ENCODE measurements at regions not wholly inside any gene's neighbourhood (a gene's known extent, or its start where the extent isn't known, plus 50 kb on each side); places are given as distances from the start of the nearest gene placed in this dataset.

DNA sequence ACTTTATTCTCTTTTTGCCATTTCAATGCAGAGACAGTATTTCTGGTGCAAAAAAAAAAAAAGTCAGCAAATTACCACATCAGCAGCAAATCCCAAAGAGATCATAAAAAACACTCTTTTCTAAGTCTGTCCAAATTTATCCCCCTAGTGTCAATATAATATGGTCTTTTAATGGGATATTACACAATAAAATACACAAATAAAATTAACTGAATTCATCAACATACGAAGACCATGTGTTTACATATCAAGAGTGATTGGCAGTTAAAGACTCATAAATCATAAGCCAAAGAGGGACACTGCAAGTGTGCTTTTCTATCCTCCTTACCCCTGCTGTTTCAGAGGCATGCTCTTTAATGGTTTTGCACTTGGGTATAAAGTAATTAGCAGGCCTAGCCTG is 340.2 kb upstream of the DKK2 start:
- Histone ChIP-seq H3K9ac (ENCODE audit: insufficient read depth in 1 of 2, low read depth in 2 of 2, low read length in 2 of 2) (no peak overlapping the region), H3K4me2 (ENCODE audit: insufficient read depth, low read length) (no peak overlapping the region)

DNA sequence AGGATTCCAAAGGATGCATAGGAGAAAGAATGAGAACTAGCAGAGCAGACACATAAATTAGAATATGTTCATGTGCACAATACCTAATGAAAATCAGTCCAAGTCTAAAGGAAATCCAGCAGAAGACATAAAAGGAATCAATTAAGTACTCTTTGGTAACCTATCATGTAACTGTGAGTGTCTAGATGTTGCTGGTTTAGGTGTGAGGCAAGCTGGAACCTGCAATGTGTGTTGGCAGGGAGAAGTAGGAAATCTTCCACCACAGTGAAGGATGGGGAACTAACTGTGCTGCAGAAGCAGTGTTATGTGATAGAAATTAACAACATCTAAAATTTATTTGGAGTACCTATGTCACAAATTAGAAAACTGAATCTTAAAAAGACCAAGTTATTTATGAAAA is 330.8 kb upstream of the DKK2 start:
- Histone ChIP-seq H3K4me1 (replicated peaks in 1 of 2; ENCODE audit: control insufficient read depth in 2 of 2, insufficient read depth in 2 of 2, low read length in 2 of 2) (no peaks in the 10 kb centered on the region), H3K36me3 (ENCODE audit: control insufficient read depth, insufficient read depth, low read length) (no peaks in the 10 kb centered on the region), H3K27ac (ENCODE audit: extremely low read depth, low read depth, low read length) (no peak overlapping the region), H3K4me3 (no peak overlapping the region), H4K20me1 (replicated peaks; ENCODE audit: control insufficient read depth, insufficient read depth, low read length) (no peaks in the 10 kb centered on the region), H3K9me1 (ENCODE audit: control insufficient read depth, insufficient read depth, low read length) (no peaks in the 10 kb centered on the region), H3K9me3 (replicated peaks; ENCODE audit: control insufficient read depth, insufficient read depth, low read depth, low read length) (no peaks in the 10 kb centered on the region), H3K79me2 (ENCODE audit: control insufficient read depth, insufficient read depth, low read length) (no peaks in the 10 kb centered on the region), H3K9ac (ENCODE audit: insufficient read depth in 1 of 2, low read depth in 2 of 2, low read length in 2 of 2) (no peak overlapping the region), H3K4me2 (ENCODE audit: insufficient read depth, low read length) (no peak overlapping the region), H3K27me3 (ENCODE audit: control insufficient read depth in 2 of 2, insufficient read depth in 2 of 2, low read length in 2 of 2) (no peaks in the 10 kb centered on the region), H2AFZ (ENCODE audit: low read depth, low read length) (no peak overlapping the region)
- ATAC-seq: no peak
- no peak for DNase-seq (ENCODE audit: extremely low read depth in 1 of 4, low spot score in 3 of 4)
- intact Hi-C loops (cut with micrococcal nuclease): loop anchor here (10.0 kb wide), 1 partner anchor 368 kb away; no protein-coding TSS in a partner anchor
- ChIA-PET POLR2A (no interaction called here), CTCF (ENCODE audit: low intra/inter-chr PET ratio) (no interaction called here)
- no peak for FAIRE-seq
- in situ Hi-C loops (cut with MboI): no loop called here
- BruUV-seq (replicated peaks): no TSS peak
- TF ChIP-seq HNRNPL (IDR thresholded peaks at IDR 0.05; ENCODE audit: low read depth, low read length) (no peak), CEBPG (CRISPR knock-in tag; IDR thresholded peaks at IDR 0.05) (no peak), CEBPG (tag; conservative IDR thresholded peaks at IDR 0.05 in 1 of 2, IDR thresholded peaks at IDR 0.05 in 1 of 2) (no peak), SMAD2 (IDR thresholded peaks at IDR 0.05; ENCODE audit: low read depth, low read length) (no peak), ZFP30 (CRISPR knock-in tag; IDR thresholded peaks at IDR 0.05; ENCODE audit: borderline replicate concordance) (no peak), NFE2 (IDR thresholded peaks at IDR 0.05; ENCODE audit: low read depth) (no peak), LEF1 (IDR thresholded peaks at IDR 0.05) (no peak), ZC3H11A (IDR thresholded peaks at IDR 0.05; ENCODE audit: low read depth, low read length) (no peak), CTBP1 (IDR thresholded peaks at IDR 0.05; ENCODE audit: borderline replicate concordance) (no peak), SLC30A9 (CRISPR knock-in tag; IDR thresholded peaks at IDR 0.05) (no peak), ZNF57 (CRISPR knock-in tag; IDR thresholded peaks at IDR 0.05) (no peak)
- TF ChIP-seq, protein P1, sequence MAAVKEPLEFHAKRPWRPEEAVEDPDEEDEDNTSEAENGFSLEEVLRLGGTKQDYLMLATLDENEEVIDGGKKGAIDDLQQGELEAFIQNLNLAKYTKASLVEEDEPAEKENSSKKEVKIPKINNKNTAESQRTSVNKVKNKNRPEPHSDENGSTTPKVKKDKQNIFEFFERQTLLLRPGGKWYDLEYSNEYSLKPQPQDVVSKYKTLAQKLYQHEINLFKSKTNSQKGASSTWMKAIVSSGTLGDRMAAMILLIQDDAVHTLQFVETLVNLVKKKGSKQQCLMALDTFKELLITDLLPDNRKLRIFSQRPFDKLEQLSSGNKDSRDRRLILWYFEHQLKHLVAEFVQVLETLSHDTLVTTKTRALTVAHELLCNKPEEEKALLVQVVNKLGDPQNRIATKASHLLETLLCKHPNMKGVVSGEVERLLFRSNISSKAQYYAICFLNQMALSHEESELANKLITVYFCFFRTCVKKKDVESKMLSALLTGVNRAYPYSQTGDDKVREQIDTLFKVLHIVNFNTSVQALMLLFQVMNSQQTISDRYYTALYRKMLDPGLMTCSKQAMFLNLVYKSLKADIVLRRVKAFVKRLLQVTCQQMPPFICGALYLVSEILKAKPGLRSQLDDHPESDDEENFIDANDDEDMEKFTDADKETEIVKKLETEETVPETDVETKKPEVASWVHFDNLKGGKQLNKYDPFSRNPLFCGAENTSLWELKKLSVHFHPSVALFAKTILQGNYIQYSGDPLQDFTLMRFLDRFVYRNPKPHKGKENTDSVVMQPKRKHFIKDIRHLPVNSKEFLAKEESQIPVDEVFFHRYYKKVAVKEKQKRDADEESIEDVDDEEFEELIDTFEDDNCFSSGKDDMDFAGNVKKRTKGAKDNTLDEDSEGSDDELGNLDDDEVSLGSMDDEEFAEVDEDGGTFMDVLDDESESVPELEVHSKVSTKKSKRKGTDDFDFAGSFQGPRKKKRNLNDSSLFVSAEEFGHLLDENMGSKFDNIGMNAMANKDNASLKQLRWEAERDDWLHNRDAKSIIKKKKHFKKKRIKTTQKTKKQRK (IDR thresholded peaks at IDR 0.05; ENCODE audit: borderline replicate concordance, low read depth, low read length): no peak
- TF ChIP-seq, protein P2, sequence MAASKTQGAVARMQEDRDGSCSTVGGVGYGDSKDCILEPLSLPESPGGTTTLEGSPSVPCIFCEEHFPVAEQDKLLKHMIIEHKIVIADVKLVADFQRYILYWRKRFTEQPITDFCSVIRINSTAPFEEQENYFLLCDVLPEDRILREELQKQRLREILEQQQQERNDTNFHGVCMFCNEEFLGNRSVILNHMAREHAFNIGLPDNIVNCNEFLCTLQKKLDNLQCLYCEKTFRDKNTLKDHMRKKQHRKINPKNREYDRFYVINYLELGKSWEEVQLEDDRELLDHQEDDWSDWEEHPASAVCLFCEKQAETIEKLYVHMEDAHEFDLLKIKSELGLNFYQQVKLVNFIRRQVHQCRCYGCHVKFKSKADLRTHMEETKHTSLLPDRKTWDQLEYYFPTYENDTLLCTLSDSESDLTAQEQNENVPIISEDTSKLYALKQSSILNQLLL (CRISPR knock-in tag; IDR thresholded peaks at IDR 0.05; ENCODE audit: borderline replicate concordance): no peak

More for the DNA sequence above, 340.2 kb upstream of the DKK2 start:
- H3K4me3 ChIP-seq: no peak overlapping the region
- CTCF ChIA-PET (ENCODE audit: low intra/inter-chr PET ratio): no interaction called here
- H3K9me3 ChIP-seq (replicated peaks; ENCODE audit: control insufficient read depth, insufficient read depth, low read depth, low read length): no peaks in the 10 kb centered on the region
- H3K27ac ChIP-seq (ENCODE audit: extremely low read depth, low read depth, low read length): no peak overlapping the region
- FAIRE-seq (no peak), ATAC-seq (no peak), DNase-seq (ENCODE audit: extremely low read depth in 1 of 4, low spot score in 3 of 4) (no peak)
- POLR2A ChIA-PET: no interaction called here
- no peak overlapping the region for H2AFZ ChIP-seq (ENCODE audit: low read depth, low read length)
- H4K20me1 ChIP-seq (replicated peaks; ENCODE audit: control insufficient read depth, insufficient read depth, low read length): no peaks in the 10 kb centered on the region
- BruUV-seq (replicated peaks): no TSS peak
- intact Hi-C loops (cut with micrococcal nuclease) (no loop called here), in situ Hi-C loops (cut with MboI) (no loop called here)
- 7% methylated on average over 1 of the region's 1 CpG for WGBS (ENCODE audit: insufficient coverage, low coverage, missing lambda C conversion rate)
- TF ChIP-seq CXXC5 (CRISPR knock-in tag; IDR thresholded peaks at IDR 0.05): no peak
- no peak for TF ChIP-seq CCNT2 (IDR thresholded peaks at IDR 0.05; ENCODE audit: borderline replicate concordance, extremely low read depth, insufficient read length, low read depth, low read length)
- no peaks in the 10 kb centered on the region for H3K27me3 ChIP-seq (ENCODE audit: control insufficient read depth in 2 of 2, insufficient read depth in 2 of 2, low read length in 2 of 2)
- no peaks in the 10 kb centered on the region for H3K79me2 ChIP-seq (ENCODE audit: control insufficient read depth, insufficient read depth, low read length)
- no peaks in the 10 kb centered on the region for H3K9me1 ChIP-seq (ENCODE audit: control insufficient read depth, insufficient read depth, low read length)
- no peaks in the 10 kb centered on the region for H3K36me3 ChIP-seq (ENCODE audit: control insufficient read depth, insufficient read depth, low read length)
- no peaks in the 10 kb centered on the region for H3K4me1 ChIP-seq (replicated peaks in 1 of 2; ENCODE audit: control insufficient read depth in 2 of 2, insufficient read depth in 2 of 2, low read length in 2 of 2)

Measured in K562 (cell line).